ENCODE measurements at regions not wholly inside any gene's neighbourhood (a gene's known extent, or its start where the extent isn't known, plus 50 kb on each side); places are given as distances from the start of the nearest gene placed in this dataset.
"Not testable (repeated sequence)": the region's sequence is repeated elsewhere in the genome, so short reads cannot be mapped to it uniquely, and the experiment has no call there.

GRCh38 chr2:87237570-87238336 is 216.1 kb upstream of the PLGLB1 start:
- H3K27ac Mint-ChIP-seq; DNase-seq (ENCODE audit: low spot score in 2 of 2); H3K36me3 Mint-ChIP-seq; H3K9me3 Mint-ChIP-seq: not testable (repeated sequence)
- peak; percentile 88 to 90 for ATAC-seq

- not testable (repeated sequence) for H3K36me3 Mint-ChIP-seq; H3K9me3 Mint-ChIP-seq; H3K27ac Mint-ChIP-seq; DNase-seq (ENCODE audit: low spot score in 2 of 2)
- ATAC-seq: peak in 1 of 2 donors; percentile 34
Observed at GRCh38 chr2:87239558-87240215, 218.0 kb upstream of the PLGLB1 start.

GRCh38 chr2:87246066-87246717 is 224.5 kb upstream of the PLGLB1 start:
- not testable (repeated sequence) for H3K36me3 Mint-ChIP-seq; H3K9me3 Mint-ChIP-seq; DNase-seq (ENCODE audit: low spot score in 2 of 2); H3K27ac Mint-ChIP-seq; ATAC-seq

GRCh38 chr2:87252046-87252445 is 230.4 kb upstream of the PLGLB1 start:
- not testable (repeated sequence) for DNase-seq (ENCODE audit: low spot score in 2 of 2); ATAC-seq; H3K36me3 Mint-ChIP-seq; H3K27ac Mint-ChIP-seq; H3K9me3 Mint-ChIP-seq

GRCh38 chr2:87254562-87254961 is 232.9 kb upstream of the PLGLB1 start:
- H3K27ac Mint-ChIP-seq: not testable (repeated sequence)

GRCh38 chr2:87255410-87255809 is 233.8 kb upstream of the PLGLB1 start:
- not testable (repeated sequence) for ATAC-seq; DNase-seq (ENCODE audit: low spot score in 2 of 2); H3K9me3 Mint-ChIP-seq; H3K36me3 Mint-ChIP-seq; H3K27ac Mint-ChIP-seq

More at GRCh38 chr2:87254562-87254961, 232.9 kb upstream of the PLGLB1 start:
- not testable (repeated sequence) for H3K9me3 Mint-ChIP-seq; DNase-seq (ENCODE audit: low spot score in 2 of 2); H3K36me3 Mint-ChIP-seq; ATAC-seq

- not testable (repeated sequence) for DNase-seq (ENCODE audit: low spot score in 2 of 2); H3K27ac Mint-ChIP-seq; ATAC-seq; H3K36me3 Mint-ChIP-seq; H3K9me3 Mint-ChIP-seq
Observed at GRCh38 chr2:87258887-87259286, 237.2 kb upstream of the PLGLB1 start.

- H3K9me3 Mint-ChIP-seq; H3K36me3 Mint-ChIP-seq; DNase-seq (ENCODE audit: low spot score in 2 of 2); H3K27ac Mint-ChIP-seq: not testable (repeated sequence)
- ATAC-seq: peak in 1 of 2 donors; percentile 40
Observed at GRCh38 chr2:87262184-87262702, 240.6 kb upstream of the PLGLB1 start.

GRCh38 chr2:87263868-87264518 is 242.3 kb upstream of the PLGLB1 start:
- H3K36me3 Mint-ChIP-seq; DNase-seq (ENCODE audit: low spot score in 2 of 2); H3K9me3 Mint-ChIP-seq: not testable (repeated sequence)
- H3K27ac Mint-ChIP-seq: peak overlapping the region in 1 of 2 donors; percentile 3
- ATAC-seq: peak in 1 of 2 donors; percentile 47

GRCh38 chr2:87275192-87275591 is 253.5 kb upstream of the PLGLB1 start:
- not testable (repeated sequence) for H3K27ac Mint-ChIP-seq; ATAC-seq; H3K36me3 Mint-ChIP-seq; DNase-seq (ENCODE audit: low spot score in 2 of 2); H3K9me3 Mint-ChIP-seq

- H3K27ac Mint-ChIP-seq; H3K36me3 Mint-ChIP-seq; DNase-seq (ENCODE audit: low spot score in 2 of 2); ATAC-seq; H3K9me3 Mint-ChIP-seq: not testable (repeated sequence)
Observed at GRCh38 chr2:87275974-87276629, 254.5 kb upstream of the PLGLB1 start.

- DNase-seq (ENCODE audit: low spot score in 2 of 2); ATAC-seq; H3K9me3 Mint-ChIP-seq; H3K27ac Mint-ChIP-seq; H3K36me3 Mint-ChIP-seq: not testable (repeated sequence)
Observed at GRCh38 chr2:87276673-87277072, 255.0 kb upstream of the PLGLB1 start.

GRCh38 chr2:87277734-87278133 is 256.1 kb upstream of the PLGLB1 start:
- DNase-seq (ENCODE audit: low spot score in 2 of 2); H3K27ac Mint-ChIP-seq; ATAC-seq; H3K36me3 Mint-ChIP-seq; H3K9me3 Mint-ChIP-seq: not testable (repeated sequence)

GRCh38 chr2:87280596-87281355 is 259.1 kb upstream of the PLGLB1 start:
- DNase-seq (ENCODE audit: low spot score in 2 of 2); H3K36me3 Mint-ChIP-seq; ATAC-seq; H3K27ac Mint-ChIP-seq; H3K9me3 Mint-ChIP-seq: not testable (repeated sequence)

GRCh38 chr2:87283735-87284470 is 262.3 kb upstream of the PLGLB1 start:
- ATAC-seq; H3K9me3 Mint-ChIP-seq; H3K36me3 Mint-ChIP-seq; DNase-seq (ENCODE audit: low spot score in 2 of 2); H3K27ac Mint-ChIP-seq: not testable (repeated sequence)

Data from activated naive CD4-positive, alpha-beta T cell treated with anti-CD3 and anti-CD28 coated beads, Interleukin-2, amount 50 U/mL, for 72 hours (primary cell).